Lower leg skin (tissue), 3 donors: ENCODE measurements at regions not wholly inside any gene's neighbourhood (a gene's known extent, or its start where the extent isn't known, plus 50 kb on each side); places are given as distances from the start of the nearest gene placed in this dataset.

Source experiments
- POLR2A ChIP-seq, 2 donors: fragments of 450-650 bp; IDR thresholded peaks; one replicate each; pipeline ENCODE4 v1.6.1; 2016 to 2017; ENCODE audit warnings: antibody characterized with exemption in 2 of 2, mild to moderate bottlenecking in 1 of 2, moderate library complexity in 1 of 2
- TF ChIP-seq, protein P1 (sequence below), 3 donors: fragments of 450-650 bp; IDR thresholded peaks; one replicate each; pipeline ENCODE4 v1.5.1; 2016; ENCODE audit warnings: antibody characterized with exemption in 3 of 3, mild to moderate bottlenecking in 3 of 3, moderate library complexity in 2 of 3

DNA sequence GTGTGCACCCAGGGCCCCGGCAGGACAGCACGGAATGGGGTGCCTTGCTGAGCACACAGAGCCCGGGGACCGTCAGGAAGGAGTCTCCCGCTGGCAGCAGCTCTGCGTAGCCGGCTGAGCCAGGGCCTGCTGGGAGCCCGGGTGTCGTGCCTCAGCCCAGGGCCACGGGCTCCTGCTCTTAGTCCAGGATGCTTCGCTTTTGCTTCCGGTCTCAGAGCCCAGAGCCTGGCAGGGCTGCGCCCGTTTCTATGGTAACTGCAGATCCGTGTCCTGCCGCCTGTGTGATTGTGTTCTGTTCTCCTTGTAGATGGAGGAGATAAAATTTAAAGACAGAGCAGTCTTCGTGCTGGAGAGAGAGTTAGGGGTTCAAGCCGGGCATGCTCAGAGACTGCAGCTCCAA lies 53.7 kb upstream of the DPYSL4 start:
- TF ChIP-seq, protein P1, sequence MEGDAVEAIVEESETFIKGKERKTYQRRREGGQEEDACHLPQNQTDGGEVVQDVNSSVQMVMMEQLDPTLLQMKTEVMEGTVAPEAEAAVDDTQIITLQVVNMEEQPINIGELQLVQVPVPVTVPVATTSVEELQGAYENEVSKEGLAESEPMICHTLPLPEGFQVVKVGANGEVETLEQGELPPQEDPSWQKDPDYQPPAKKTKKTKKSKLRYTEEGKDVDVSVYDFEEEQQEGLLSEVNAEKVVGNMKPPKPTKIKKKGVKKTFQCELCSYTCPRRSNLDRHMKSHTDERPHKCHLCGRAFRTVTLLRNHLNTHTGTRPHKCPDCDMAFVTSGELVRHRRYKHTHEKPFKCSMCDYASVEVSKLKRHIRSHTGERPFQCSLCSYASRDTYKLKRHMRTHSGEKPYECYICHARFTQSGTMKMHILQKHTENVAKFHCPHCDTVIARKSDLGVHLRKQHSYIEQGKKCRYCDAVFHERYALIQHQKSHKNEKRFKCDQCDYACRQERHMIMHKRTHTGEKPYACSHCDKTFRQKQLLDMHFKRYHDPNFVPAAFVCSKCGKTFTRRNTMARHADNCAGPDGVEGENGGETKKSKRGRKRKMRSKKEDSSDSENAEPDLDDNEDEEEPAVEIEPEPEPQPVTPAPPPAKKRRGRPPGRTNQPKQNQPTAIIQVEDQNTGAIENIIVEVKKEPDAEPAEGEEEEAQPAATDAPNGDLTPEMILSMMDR (IDR thresholded peaks at IDR 0.05): no peak
- no peak for TF ChIP-seq POLR2A (IDR thresholded peaks at IDR 0.05)
